Mesodermal cell (in vitro differentiated cells): ENCODE measurements at regions not wholly inside any gene's neighbourhood (a gene's known extent, or its start where the extent isn't known, plus 50 kb on each side); places are given as distances from the start of the nearest gene placed in this dataset.
"Not testable (repeated sequence)": the region's sequence is repeated elsewhere in the genome, so short reads cannot be mapped to it uniquely, and the experiment has no call there.

Source experiments
- H3K27ac ChIP-seq: 2 replicates; pipeline ENCODE4 v1.7.0; 2013; ENCODE audit warnings: mild to moderate bottlenecking, low read depth, low read length, moderate library complexity; ENCODE audit not compliant: severe bottlenecking
- H3K36me3 ChIP-seq: 2 replicates; pipeline ENCODE4 v1.7.1; 2013; ENCODE audit warnings: mild to moderate bottlenecking, low read length, moderate library complexity; ENCODE audit not compliant: control insufficient read depth, insufficient read depth
- H3K4me1 ChIP-seq: one replicate; pipeline ENCODE4 v1.7.1; 2013; ENCODE audit warnings: mild to moderate bottlenecking, low read length; ENCODE audit not compliant: insufficient read depth, control insufficient read depth, poor library complexity, severe bottlenecking
- H3K4me3 ChIP-seq: 2 replicates; pipeline ENCODE4 v1.7.0; 2013; ENCODE audit warnings: low read length, control low read depth, mild to moderate bottlenecking; ENCODE audit not compliant: insufficient read depth, poor library complexity, severe bottlenecking; ENCODE audit errors: extremely low read depth
- H3K9me3 ChIP-seq: 2 replicates; pipeline ENCODE4 v1.7.1; 2013; ENCODE audit warnings: mild to moderate bottlenecking, low read length, moderate library complexity; ENCODE audit not compliant: control insufficient read depth
- WGBS, 2 experiments: methylation state at CpG; one replicate each; pipeline ENCODE4 v1.1.5; 2013; ENCODE audit warnings: missing lambda C conversion rate in 2 of 2; ENCODE audit not compliant: insufficient coverage in 2 of 2; 5-methylcytosine and 5-hydroxymethylcytosine counted together

GRCh38 chr7:34235101-34235500 is 329.8 kb downstream of the BMPER start:
- WGBS, 2 experiments, result 93 to 100% methylated on average over 3 to 4 of the region's 5 CpGs

DNA sequence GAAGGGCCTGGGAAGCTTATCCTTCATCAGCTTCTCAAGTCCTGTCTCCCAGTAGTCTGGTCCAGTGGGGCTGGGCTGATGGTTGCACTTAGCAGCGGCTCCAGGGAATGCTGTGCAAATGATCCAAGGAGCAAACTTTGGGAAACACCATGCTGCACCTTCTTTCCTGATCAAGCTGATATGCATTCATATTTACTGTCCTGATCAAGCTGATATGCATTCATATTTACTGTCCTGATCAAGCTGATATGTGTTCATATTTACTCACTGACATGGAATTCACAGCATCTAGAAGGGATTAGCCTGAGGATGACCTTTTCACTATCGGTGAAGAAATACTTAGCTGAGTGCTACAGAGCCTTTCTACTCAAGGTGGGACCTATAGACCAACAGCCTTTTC is 330.7 kb downstream of the BMPER start:
- Histone ChIP-seq H3K9me3 (no peaks in the 10 kb centered on the region), H3K36me3 (no peaks in the 10 kb centered on the region), H3K27ac (no peak overlapping the region), H3K4me3 (no peak overlapping the region), H3K4me1 (no peaks in the 10 kb centered on the region)
- WGBS, 2 experiments, result 89 to 100% methylated on average over 1 to 2 of the region's 2 CpGs

More at GRCh38 chr7:34235101-34235500, 329.8 kb downstream of the BMPER start:
- H3K27ac ChIP-seq, H3K4me3 ChIP-seq, H3K4me1 ChIP-seq, H3K9me3 ChIP-seq, H3K36me3 ChIP-seq: not testable (repeated sequence)

DNA sequence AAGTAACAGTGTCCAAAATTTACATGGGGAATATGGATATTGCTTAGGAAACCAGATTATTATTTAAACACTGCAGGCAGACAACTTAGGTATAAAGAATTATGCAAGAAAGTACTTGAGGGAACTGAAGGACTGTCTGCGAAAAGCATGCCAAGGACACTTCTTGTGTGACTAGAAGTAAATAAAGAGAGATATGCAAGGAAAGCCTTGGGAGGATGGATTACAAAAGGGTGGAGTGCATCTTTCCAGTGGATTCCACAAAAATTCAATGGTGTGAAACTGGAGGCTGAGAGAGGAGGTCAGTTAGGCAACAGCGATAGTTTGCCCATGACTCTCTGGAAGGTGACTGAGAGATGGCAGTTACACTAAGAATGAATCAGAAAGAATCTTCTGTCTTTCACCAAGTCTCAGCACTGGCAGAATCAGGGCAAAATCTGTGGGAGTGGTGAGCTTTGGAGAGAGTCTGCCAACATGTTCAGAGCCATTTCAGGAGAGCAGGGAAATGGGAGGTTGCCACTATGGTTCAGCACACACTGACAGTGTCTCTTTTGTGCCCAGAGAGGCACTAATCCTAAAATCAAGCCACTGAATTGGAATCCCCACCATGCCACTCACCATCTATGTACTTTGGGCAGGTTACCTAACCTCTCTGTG is 331.6 kb downstream of the BMPER start:
- Histone ChIP-seq H3K36me3 (no peaks in the 10 kb centered on the region), H3K27ac (no peak overlapping the region), H3K4me3 (no peak overlapping the region), H3K9me3 (no peaks in the 10 kb centered on the region), H3K4me1 (no peaks in the 10 kb centered on the region)
- WGBS, 2 experiments, result 46 to 50% methylated on average over 2 of the region's 2 CpGs

DNA sequence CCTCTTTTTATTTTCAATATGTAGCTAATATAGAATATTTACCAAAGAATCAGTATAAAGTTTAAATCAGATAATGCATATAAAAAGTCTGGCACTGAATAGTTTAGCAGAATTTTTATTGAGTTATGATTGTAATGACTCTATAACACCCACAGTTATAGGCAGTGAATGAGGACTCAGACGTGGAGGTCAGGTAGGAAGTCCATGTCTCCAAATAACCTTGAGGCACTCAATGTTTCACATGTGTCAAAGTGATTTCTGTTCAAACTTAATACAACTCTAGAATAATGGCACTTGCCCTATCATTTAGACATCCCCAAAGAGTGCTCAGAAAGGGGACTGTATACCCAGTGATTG is 332.1 kb downstream of the BMPER start:
- H3K4me1 ChIP-seq, result no peaks in the 10 kb centered on the region
- H3K9me3 ChIP-seq, result no peaks in the 10 kb centered on the region
- no peak overlapping the region for H3K27ac ChIP-seq
- no peak overlapping the region for H3K4me3 ChIP-seq
- no peaks in the 10 kb centered on the region for H3K36me3 ChIP-seq
- WGBS, 2 experiments, result no CpG with 5 or more reads among the region's 1 CpG

DNA sequence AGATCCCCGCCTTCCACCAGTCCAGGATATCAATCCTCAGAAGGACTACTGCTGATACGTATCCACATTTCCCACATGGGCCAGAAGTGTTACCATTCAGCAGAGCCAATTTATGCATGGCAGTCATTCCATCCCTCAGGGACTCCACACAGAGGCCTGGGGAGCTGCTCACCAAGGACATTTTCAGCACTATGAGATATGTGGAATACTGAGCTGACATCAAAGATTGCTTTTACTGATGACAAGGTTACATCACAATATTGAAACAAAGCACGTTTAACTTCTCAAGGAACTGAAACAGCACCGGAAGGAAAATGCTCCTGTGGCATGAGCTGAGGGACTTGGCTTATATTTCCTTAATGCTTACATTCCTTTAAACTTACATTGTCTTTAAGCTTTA is 335.1 kb downstream of the BMPER start:
- Histone ChIP-seq H3K4me1 (no peaks in the 10 kb centered on the region), H3K9me3 (no peaks in the 10 kb centered on the region), H3K36me3 (no peaks in the 10 kb centered on the region), H3K4me3 (no peak overlapping the region), H3K27ac (no peak overlapping the region)
- 85 to 100% methylated on average over 2 of the region's 4 CpGs for whole genome bisulfite sequencing, 2 experiments

DNA sequence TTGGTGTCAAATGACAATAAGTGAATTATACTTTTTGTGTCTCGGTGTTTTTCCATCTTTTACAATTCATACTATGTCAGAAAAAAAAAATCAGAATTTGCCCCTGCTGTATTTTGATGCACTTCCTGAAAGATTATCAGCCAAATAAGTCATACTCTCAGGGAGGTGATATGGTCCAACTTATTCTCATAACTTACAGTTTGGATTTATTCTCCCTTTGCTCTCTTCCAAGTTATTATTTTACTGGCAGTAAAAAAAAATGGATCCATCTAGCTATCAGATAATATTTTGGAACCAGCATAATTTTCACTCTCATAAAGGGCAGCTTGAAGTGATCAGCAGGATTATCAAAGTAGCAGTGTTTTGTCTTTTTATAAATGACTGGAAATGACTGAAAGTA is 337.1 kb downstream of the BMPER start:
- WGBS, 2 experiments, result no CpG with 5 or more reads among the region's 1 CpG
- no peak overlapping the region for H3K27ac ChIP-seq
- H3K36me3 ChIP-seq, result no peaks in the 10 kb centered on the region
- H3K9me3 ChIP-seq, result no peaks in the 10 kb centered on the region
- H3K4me1 ChIP-seq, result no peaks in the 10 kb centered on the region
- H3K4me3 ChIP-seq, result no peak overlapping the region

DNA sequence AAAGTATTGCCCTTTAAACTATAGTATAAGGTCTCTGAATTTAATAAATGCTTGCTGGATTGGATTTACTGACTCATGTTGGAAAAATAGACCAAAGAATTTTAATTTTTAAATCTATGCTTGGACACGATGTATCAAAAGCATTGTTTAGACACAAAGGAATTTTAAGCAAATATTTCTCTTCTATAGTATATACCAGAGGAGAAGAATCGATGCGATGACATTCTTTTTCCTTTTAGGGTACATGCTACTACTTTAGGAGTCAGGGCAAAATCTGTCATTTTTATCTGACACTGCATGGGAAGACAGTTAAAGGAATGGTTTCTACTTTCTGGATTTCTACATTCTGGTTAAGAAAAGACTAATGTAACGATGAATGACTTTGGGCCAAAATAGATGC is 339.9 kb downstream of the BMPER start:
- WGBS, 2 experiments, result 85 to 95% methylated on average over 2 of the region's 4 CpGs
- no peak overlapping the region for H3K27ac ChIP-seq
- no peaks in the 10 kb centered on the region for H3K4me1 ChIP-seq
- H3K4me3 ChIP-seq, result no peak overlapping the region
- H3K9me3 ChIP-seq, result no peaks in the 10 kb centered on the region
- no peaks in the 10 kb centered on the region for H3K36me3 ChIP-seq

DNA sequence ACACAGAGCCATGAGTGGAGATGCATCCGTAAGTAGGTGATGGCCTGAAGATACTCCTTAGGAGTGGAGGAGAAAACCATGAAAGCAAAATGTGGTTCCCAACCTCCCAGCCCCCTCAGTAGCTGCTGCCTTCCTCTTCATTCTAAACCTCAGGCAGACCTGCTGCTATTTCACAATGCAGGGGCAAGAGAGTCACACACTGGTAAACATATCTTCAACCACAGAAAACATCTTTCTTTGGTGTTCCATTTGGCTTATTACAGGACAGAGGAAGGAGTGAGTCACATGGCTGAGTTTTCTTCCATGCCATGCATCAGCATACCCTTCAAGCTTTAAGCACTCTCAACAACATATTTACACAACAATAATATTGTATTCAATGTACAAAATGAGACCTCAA is 342.1 kb downstream of the BMPER start:
- no CpG with 5 or more reads among the region's 1 CpG for WGBS, 2 experiments
- Histone ChIP-seq H3K4me1 (no peaks in the 10 kb centered on the region), H3K4me3 (no peak overlapping the region), H3K27ac (no peak overlapping the region), H3K9me3 (no peaks in the 10 kb centered on the region), H3K36me3 (no peaks in the 10 kb centered on the region)

DNA sequence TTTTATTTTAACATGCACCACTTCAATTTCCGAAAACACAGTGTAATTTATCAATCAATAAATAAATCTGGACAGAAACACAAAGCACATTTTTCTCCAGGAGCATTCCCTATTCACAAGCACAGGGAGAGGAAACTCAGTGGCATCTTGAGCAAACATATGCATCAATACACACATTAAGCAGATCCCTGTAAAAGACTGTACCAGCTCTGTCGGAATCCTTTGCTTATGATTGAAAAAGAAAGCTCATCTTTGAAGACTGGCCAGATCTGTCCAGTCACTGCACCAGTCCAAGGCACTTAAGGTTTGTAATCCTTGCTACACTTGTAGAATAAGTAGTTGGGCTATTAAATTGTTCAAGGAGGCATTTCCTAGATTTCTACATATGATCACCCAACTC is 343.9 kb downstream of the BMPER start:
- Histone ChIP-seq H3K9me3 (no peaks in the 10 kb centered on the region), H3K36me3 (no peaks in the 10 kb centered on the region), H3K4me3 (no peak overlapping the region), H3K4me1 (no peaks in the 10 kb centered on the region), H3K27ac (no peak overlapping the region)
- 77 to 100% methylated on average over 1 to 2 of the region's 2 CpGs for WGBS, 2 experiments

DNA sequence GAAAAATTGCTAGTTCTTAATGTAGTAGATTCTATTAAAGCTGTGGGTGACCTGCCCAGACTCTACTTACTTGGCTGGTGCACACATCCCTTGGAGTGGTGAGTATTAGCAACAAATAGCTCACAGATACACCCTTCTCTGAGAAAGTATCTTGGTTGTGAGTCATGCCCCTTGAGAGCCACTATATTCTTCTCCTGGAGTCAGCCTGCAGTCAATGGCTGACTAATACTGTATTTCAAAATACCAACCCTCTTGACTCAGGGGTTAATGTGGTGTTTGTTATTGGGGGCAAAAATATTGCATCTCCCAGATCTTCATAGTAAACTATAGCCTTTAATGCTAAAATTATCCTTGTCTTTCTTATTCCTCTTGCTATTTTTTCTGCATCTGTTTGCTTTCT is 354.9 kb downstream of the BMPER start:
- H3K4me1 ChIP-seq, result peaks cover 14% of the 10 kb centered on the region
- no peaks in the 10 kb centered on the region for H3K9me3 ChIP-seq
- no peak overlapping the region for H3K4me3 ChIP-seq
- no peaks in the 10 kb centered on the region for H3K36me3 ChIP-seq
- peak overlapping the region; percentile 25 for H3K27ac ChIP-seq

DNA sequence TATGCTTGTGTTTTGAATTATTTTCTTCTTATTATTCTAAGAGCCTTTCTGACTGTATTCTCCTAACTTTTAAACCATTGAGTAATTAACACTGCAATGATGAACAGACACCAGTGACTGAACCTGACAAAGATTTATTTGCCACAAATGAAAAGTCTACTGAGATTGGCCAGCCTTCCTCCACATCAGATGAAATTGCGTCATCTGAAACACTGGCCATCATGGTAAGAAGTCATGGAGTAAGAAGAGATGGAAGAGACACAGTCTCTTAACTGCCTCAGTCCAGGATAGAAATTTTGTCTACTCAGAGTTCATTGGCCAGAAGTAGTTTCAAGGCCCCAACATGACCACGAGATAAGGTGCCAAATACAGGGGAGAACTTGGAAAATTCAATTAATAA is 357.8 kb downstream of the BMPER start:
- no peaks in the 10 kb centered on the region for H3K36me3 ChIP-seq

More for the DNA sequence above, 357.8 kb downstream of the BMPER start:
- WGBS, 2 experiments, result 83% methylated on average over 1 of the region's 2 CpGs; no CpG with 5 or more reads in 1 of the 2 experiments
- no peak overlapping the region for H3K27ac ChIP-seq
- no peak overlapping the region for H3K4me3 ChIP-seq
- H3K4me1 ChIP-seq, result peaks cover 14% of the 10 kb centered on the region
- no peaks in the 10 kb centered on the region for H3K9me3 ChIP-seq
